HG02763 (cell line): ENCODE measurements at regions not wholly inside any gene's neighbourhood (a gene's known extent, or its start where the extent isn't known, plus 50 kb on each side); places are given as distances from the start of the nearest gene placed in this dataset.

Experiments
- ATAC-seq: cut with Tn5 transposase; IDR thresholded peaks from one replicate; pipeline ENCODE4 v1.9.1; 2021; ENCODE audit warnings: mild to moderate bottlenecking, moderate library complexity; ENCODE audit not compliant: unreplicated experiment

DNA sequence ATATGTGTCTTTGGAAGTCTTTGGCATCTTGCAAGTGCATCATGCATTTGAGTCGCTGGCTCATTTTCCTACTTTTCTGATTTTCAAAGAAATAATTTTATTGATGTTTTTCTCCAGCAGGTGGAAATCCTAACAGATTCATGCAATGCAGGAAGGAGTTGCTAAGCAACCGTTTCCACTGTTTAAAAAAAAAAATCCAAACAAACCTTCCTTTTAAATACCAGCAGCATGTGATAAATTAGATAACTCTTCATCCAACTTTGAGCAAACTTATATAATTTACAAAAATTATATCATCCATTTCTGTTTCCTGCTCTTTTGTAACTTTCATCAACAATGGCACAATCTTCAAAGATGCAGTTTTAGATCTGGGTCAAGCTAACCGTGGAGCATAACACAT, 364.1 kb downstream of the MFSD1 start:
- ATAC-seq, result no peak

DNA sequence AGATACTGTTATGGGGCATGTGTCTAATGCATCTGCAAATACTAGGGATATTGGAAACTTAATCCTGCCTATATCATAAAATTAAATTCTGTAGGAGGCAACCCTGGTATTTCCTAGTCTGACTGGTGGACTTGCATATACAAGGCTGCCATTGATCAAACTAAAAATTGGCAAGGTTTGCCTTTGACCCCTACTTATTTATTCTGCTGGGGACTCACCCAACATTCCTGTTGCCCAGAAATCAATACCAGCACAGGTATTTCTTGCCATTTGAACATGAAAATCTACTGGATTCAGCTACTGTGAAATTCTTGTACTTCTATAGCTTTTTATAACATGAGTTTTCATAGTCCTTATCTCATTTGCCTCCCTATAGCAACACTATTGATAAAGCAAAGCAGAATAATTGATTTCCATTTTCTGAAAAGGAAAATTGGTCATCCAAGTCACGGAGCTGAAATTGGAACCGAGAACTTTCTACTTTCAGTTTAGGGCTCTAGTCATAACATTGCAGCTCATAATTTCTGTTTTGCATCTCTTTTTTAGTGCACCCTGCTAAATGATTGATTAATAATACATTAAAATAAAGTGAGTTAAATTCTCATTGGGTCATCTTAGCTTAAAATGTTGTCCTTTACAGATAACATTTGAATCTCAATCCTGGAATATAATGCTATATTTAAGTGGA, 365.2 kb downstream of the MFSD1 start:
- ATAC-seq, result no peak

DNA sequence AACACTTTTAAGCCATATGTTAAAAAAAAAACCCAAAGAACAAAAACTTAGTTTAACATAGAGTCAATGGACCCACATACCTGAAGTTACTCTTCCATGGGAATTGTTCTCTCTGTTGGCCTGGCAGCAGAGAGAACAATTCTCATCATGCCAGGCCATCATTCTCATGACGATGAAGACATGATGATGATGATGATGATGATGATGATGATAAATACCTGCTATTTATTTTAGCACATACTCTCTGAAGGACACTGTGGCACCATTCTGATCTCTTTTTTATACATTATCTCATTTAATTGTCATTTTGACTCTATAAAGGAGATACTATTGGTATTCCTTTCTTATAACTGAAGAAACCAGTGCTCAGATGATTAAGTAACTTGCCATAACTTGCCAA, 366.9 kb downstream of the MFSD1 start:
- ATAC-seq, result no peak

DNA sequence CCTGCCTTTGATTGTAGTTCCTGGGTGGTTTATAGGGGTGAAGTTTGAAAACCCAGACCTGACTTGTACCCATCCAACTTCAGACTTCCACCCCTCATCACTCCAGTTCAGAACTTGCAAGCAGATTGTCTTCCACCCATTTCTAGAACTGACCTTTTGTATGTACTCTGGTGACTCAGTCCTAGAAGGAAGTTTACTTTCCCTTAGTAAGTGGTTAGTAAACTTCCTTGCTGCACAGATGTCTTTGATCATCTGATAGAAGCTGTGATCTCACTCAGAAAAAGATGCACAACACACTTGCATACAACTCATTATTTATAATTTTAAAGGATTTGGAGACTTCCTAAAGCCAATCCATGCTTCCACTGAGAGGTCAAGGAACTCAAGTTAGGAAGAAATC, 368.0 kb downstream of the MFSD1 start:
- no peak for ATAC-seq

DNA sequence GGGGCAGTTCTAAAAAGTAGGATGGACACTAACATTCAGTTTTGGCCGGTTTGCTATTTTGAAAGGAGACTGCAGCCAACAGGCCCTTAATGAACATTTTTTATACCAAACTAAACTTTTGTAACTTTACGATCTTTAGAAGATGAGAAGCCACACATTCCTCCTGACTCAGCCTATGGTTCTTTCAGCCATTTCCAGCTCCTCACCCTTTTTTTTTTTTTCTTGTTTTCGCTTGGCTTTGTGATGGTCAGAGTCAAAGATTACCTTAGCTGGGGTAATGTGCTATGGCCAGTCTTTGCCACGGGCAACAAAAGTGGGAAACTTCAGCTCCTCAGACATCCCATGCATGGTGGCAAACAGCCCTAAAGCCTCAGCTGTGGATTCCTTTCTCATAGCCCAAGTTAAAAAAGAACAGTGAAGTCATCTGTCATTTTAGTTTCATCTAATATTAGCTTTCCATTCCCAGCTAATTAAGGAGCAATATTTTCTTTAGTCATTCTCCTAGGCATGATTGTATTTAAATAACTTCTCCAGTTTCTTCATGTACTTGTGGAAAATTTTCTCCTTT, 368.7 kb downstream of the MFSD1 start:
- ATAC-seq, result no peak

DNA sequence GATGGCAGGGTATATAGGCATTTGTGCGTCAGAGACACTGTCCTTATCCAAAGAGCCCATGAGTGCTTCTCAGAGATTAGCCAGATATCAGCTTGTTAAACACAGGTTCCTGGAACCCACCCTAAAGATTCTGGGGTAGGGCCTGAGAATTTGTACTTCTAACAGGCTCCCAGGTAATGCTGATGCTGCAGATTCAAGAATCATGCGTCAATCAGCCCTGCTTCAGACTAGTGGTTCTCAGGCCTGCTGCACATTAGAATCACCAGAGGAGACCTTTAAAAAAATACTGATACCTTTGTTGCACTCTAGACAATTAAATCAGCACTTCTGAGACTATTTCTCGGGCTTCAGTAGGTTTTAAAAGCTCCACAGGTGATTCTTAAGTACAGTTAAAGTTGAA, 369.5 kb downstream of the MFSD1 start:
- ATAC-seq, result no peak

DNA sequence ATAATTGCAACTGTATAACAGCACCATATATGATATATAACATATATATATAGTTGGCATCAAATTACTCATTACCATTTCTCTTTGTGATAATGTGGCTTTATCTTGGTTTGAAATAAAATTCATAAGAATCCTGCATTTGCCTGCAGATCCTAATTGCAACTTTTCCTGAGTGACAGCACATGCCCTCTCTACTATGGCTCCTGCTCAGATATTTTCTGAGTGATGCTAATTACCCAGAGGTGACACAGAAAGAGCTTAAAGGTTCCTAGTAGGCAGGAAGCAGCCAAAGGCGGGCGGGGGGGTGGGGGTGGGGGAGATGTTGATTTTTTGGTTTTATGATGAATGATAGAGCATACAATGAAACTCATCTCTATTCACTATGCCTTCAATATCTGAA, 370.6 kb downstream of the MFSD1 start:
- ATAC-seq, result no peak

DNA sequence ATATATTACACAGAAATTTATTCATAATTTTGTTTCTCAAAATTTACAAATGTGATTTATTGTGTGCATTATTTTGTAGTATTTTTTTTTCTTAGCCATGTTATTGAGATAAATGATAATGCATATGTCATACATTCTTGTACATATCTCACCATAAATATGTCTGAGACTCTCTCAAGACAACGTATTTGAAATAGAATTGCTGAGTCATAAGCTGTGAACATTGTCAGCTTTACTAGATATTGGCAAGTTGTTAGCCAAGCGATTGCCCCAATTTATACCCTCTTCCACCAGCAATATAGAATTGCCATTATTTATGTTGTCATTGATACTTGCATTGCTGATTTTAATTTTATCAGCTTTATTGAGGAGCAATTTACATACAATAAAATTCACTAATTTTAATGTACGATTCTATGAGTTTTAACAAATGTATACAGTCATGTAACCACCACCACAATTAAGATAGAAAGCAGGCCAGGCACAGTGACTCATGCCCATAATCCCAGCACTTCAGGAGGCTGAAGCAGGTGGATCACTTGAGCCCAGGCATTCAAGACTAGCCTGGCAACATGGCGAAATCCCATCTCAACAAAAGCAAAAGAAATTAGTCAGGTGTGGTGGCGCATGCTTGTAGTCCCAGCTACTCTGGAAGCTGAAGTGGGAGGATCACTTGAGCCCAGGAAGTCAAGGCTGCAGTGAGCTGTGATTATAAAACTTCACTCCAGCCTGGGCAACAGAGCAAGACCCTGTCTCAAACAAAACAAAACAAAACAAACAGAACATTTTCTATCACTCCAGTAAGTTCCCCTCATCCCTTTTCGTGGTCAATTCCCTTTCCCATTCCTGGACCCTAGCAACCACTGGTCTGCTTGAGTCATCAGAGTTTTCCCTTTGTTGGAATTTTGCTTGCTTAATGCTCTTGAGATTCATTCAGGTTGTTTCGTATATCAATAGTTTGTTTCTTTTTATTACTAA, 373.1 kb downstream of the MFSD1 start:
- no peak for ATAC-seq

DNA sequence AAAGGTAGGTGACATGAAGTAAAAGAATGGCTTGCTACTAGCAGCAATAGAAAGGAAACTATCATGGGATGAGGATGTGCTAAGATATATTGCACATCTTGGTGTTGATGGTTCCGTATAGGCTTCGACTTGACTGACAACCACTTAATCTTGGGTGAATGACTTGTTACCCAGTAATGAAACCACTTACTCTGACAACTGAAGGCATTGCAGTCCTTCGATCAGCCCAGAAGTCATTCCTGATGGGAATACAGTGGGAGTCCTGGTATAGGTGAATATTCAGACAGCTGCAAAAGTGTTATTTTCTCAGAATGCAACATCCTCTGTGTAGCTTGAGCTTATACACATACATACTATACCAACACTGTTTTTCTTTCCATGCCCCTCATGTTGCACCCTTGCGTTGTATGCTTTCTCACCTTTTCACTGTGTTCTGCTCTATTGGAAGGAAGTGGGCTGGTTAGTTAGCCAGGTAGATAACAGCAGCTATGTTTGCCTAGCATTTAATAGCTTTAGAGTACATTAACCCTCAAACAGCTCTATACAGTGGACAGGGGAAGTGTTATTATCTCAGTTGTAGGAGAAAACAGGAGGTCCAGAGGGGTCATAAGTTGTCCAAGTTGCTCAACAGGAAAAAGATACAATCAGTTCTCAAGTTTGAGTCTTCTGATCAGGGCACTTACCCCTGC, 376.5 kb downstream of the MFSD1 start:
- ATAC-seq, result no peak

DNA sequence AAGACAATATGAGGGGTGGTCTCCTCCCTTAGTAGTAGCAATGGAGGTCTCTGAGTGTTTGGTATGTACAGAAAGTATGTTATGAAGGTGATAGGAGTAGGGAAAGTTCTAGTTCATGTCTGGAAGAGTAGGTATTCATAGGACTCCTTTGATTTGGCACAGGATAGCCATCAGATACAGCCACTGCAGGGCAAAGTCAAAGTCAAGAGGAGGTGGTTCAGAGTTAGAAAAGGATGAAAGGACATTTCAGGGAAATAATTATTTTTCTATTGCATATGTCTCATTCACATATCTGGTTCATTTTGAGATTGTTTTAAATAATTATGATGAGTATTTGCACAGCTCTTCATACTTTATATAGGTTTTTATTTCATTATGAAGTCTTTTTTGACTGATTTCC, 381.1 kb downstream of the MFSD1 start:
- no peak for ATAC-seq

DNA sequence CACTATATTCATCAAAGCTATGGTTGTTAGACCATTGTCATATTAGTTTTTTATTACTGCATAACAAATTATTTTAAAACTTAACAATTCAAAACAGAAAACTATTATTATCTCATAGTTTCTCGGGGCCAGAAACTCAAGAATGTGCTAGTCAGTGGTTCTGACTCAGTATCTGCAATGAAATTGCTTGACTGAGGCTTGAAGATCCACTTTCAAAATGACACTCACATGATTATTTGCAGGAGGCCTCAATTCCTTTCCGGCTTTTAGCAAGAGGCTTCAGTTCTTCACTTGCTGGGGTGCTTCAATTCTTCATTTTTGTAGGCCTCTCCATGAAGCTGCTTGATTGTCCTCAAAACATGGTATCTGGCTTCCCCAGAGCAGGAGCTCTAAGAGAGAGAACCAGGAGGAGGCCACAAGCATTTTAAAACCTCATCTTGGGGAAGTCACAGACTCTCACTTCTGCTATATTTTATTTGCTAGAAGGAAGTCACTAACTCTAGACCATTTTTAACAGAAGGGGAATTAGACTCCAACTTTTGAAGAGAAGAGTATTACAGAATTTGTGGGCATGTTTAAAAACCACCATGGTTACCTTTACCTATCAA, 383.7 kb downstream of the MFSD1 start:
- peak; percentile 71 for ATAC-seq

DNA sequence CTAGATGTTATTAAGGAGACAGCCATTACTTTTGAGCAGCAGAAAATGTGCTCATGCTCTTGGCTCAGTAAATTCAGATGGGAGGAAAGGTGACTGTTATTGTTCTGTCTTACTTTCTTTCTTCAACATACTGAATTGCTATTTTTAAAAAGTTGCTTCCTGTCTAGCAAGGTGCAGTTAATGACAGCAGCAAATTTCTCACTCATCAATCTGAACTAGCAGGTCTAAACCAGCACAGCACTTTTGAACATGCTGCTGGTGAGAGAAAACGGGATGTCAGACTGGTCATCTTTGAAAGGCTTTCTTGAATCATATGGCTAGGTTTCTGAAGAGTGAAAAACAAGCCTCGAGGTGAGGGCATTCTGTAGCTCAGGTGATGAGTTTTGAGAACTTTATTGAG, 384.7 kb downstream of the MFSD1 start:
- ATAC-seq, result peak; percentile 58

DNA sequence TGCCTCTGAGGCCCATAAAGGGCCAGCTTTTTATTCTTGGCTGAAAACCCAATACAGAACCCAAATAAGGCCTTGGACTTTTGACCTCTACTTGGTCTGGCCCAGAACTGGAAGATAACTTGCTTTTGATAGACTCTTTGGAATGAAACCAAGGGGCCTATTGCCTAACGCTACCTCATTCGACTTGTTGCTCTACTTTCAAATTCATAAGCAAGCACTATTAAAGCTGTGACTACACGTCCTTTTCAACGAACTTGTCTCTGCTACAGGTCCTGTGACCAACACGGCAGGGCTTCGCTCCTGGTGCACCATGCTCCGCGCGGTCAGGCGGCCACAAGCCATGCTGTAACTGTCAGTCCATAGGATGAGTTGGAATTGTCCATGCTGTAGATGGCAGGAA, 385.4 kb downstream of the MFSD1 start:
- ATAC-seq, result no peak

DNA sequence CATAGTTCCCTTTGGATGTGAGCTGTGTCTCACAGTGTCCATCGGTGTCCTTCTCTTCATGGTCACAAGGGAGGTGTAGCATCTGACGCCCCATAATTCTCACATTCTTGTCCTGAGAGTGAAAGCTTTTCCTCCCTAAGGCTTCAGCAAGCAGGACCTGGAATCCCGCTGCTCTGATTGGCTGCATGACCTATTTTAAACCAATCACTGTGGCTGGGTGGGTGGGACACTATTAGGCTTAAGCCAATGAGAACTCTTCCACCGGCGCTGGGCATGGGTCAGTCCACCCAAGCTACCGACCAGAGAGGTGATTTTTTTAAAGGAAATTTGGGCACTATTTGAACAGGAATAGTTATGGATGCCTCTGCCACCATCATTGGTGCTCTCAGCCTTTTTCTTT, 385.9 kb downstream of the MFSD1 start:
- ATAC-seq, result no peak

DNA sequence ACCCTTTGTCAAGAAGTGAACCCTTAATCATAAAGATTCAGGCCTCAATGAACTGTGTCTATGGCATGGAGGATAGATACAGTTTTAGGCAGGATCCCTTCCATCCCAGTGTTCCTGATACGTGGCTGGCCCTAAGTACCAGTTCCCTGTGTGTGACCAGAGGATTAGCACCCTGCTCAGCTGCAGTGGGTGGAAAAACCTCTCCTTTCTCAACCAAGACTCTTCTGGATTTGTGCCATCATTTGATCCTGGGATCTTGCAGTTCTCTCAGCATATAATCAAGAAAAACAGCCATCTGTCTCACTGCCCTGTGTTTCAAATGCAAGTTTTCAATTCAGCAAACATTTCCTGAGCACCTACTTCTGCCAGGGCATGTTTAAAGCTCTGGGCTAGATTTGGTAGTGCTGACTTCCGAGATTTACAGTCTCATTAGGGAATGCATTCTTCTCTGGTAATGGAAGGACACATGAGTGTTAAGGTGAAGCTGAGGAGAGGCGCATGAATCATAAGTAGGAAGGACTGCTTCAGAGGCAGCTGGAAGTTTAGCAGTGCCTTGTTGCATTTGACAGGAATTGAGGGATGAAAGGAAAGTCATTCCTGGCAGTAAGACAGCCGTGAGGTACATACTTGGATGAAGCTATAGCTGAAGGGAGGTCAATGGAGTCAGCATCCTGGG, 388.3 kb downstream of the MFSD1 start:
- no peak for ATAC-seq

DNA sequence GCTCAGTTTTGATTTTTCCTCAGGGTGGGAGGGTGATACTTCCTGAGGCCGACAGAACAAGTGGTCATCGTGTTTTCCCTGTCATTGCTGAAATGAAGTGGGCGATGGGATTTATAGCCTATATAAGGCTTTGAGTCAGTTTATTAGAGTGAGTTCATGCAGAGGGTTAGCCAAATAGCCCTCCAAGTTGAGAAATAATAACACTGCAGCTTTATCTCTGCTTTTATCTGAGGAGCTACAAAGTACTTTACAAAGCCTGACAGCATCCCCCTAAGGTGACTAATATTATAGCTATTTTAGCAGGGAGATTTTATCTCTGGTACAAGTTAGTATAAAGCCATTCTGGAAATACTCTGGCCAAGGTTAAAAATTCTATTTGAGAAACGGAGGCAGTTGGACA, 389.6 kb downstream of the MFSD1 start:
- no peak for ATAC-seq

DNA sequence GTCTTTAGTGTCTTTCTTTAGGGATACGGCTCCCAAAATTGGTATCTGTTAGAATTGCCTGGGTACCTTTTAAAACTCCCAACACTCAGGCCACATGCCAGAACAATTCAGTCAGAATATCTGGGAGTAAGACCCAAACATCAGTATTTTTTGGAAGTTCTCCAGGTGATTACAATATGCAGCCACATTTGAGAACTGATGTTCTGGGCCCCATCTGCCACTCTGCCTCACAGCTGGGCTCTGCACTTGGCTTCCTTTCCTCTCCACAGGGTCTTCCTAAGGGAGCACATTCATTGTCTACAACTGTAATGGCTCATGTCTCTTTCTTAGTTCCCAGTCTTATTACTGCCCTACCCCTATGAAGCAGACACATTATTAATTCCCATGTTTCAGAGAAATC, 394.5 kb downstream of the MFSD1 start:
- ATAC-seq, result no peak

DNA sequence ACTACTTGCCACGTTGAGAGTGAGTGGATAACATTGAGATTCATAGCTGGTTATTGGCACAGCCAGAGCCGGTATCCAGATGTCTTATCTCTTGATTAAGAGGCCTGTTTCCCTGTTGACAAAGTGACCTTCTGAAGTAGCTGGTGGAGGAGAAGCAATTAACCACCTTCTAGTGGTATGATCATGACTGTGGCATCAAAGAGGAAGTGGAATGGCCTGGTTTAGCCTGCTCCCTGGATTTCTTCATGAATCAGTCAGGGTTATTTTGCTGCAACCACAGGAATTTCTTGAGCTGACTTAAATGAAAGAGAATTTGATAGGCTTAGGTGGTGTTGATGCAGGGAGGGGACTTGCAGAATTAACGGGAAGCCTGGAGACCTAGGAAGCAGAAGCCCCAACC, 398.3 kb downstream of the MFSD1 start:
- ATAC-seq, result no peak

DNA sequence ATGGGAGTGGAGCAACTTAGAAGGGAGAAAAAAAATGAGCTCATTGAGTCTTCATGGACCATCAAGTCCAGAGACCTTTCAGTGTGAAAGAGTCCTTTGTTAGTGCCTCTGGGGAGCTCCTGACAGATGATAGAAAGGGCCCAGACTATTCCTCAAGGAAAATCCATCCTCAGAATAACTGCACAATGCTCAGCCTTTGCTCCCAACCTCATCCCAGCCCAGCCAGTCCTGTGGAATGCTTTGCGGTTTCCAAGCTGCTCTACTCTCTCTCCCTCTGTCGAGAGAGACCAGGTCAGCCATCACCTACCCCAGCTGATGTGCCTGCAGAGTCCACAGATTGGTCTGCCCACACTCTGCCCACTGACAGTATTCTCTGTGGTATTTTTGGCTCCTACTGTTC, 406.2 kb downstream of the MFSD1 start:
- no peak for ATAC-seq

DNA sequence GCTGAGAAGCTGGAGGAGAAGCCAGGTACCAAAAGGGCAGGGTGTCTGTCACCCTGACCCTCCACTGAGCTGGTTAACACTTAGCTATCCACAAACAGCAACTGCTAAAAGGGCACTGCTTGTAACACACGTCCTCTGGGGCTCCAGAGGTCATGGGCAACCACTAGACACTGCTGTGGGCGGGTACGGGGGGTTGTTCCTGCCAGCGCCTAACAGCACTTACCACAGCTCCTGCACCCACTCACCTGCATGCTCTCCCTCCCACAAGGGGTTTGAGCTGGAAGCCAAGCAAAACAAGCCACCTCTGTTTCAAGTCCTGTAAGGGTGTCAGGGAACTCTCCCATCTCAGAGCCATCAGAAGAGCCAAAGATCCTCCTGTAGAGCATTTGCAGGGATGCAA, 407.6 kb downstream of the MFSD1 start:
- no peak for ATAC-seq
